CD14-positive monocyte (primary cell): ENCODE measurements at regions not wholly inside any gene's neighbourhood (a gene's known extent, or its start where the extent isn't known, plus 50 kb on each side); places are given as distances from the start of the nearest gene placed in this dataset.

Source experiments
- DNase-seq, 3 donors: peaks; one replicate each; pipeline ENCODE4 v3.0.0-alpha.2; 2011 to 2022
- H2AFZ ChIP-seq: 2 replicates; pipeline ENCODE4 v1.6.0; 2012; ENCODE audit warnings: mild to moderate bottlenecking, low read depth, low read length, inconsistent platforms; ENCODE audit not compliant: insufficient read depth, poor library complexity, severe bottlenecking
- H3K27ac ChIP-seq, 2 donors: 1 replicate in 1 of 2; 2 replicates in 1 of 2; pipeline ENCODE4 v1.5.1; 2012 to 2013; ENCODE audit warnings: low read length in 2 of 2, control low read depth in 1 of 2, inconsistent platforms in 1 of 2, low read depth in 1 of 2, mild to moderate bottlenecking in 1 of 2
- H3K27me3 ChIP-seq, 2 donors: one replicate each; pipeline versions ENCODE4 v1.6.0 to v1.6.1; 2011 to 2013; ENCODE audit warnings: low read length in 2 of 2; ENCODE audit not compliant: control insufficient read depth in 2 of 2, insufficient read depth in 2 of 2
- H3K36me3 ChIP-seq, 2 donors: replicated peaks in 1 of 2; 1 replicate in 1 of 2; 2 replicates in 1 of 2; pipeline versions ENCODE4 v1.5.1 to v1.6.1; 2012 to 2013; ENCODE audit warnings: low read length in 2 of 2, control low read depth in 1 of 2, inconsistent platforms in 1 of 2, mild to moderate bottlenecking in 1 of 2; ENCODE audit not compliant: insufficient read depth in 2 of 2, control insufficient read depth in 1 of 2
- H3K4me1 ChIP-seq, 2 donors: 1 replicate in 1 of 2; 2 replicates in 1 of 2; pipeline versions ENCODE4 v1.5.1 to v1.6.1; 2012 to 2013; ENCODE audit warnings: low read length in 2 of 2, control low read depth in 1 of 2, inconsistent platforms in 1 of 2, mild to moderate bottlenecking in 1 of 2, moderate library complexity in 1 of 2; ENCODE audit not compliant: insufficient read depth in 2 of 2, control insufficient read depth in 1 of 2
- H3K4me2 ChIP-seq: replicated peaks from 2 replicates; pipeline ENCODE3; 2012; ENCODE audit warnings: low read length, moderate library complexity, mild to moderate bottlenecking; ENCODE audit not compliant: poor library complexity, severe bottlenecking; ENCODE audit errors: extremely low read depth
- H3K4me3 ChIP-seq, 3 experiments: fragments of 200-600 bp in 1 of 3; sonication (generic) in 1 of 3; replicated peaks in 1 of 3; 1 replicate in 2 of 3; 2 replicates in 1 of 3; pipeline ENCODE4 v1.5.1; 2011 to 2013; ENCODE audit warnings: low read length in 3 of 3, mild to moderate bottlenecking in 3 of 3, control low read depth in 2 of 3, low read depth in 2 of 3, inconsistent platforms in 1 of 3, moderate library complexity in 1 of 3
- H3K79me2 ChIP-seq: 2 replicates; pipeline ENCODE4 v1.6.0; 2012; ENCODE audit warnings: mild to moderate bottlenecking, control low read depth, inconsistent platforms, low read length, moderate library complexity; ENCODE audit not compliant: insufficient read depth
- H3K9ac ChIP-seq: 2 replicates; pipeline ENCODE4 v1.6.0; 2017; ENCODE audit warnings: low read length, mild to moderate bottlenecking; ENCODE audit not compliant: insufficient read depth, poor library complexity, severe bottlenecking
- H3K9me3 ChIP-seq, 2 donors: replicated peaks in 1 of 2; 1 replicate in 1 of 2; 2 replicates in 1 of 2; pipeline versions ENCODE4 v1.5.1 to v1.6.1; 2012 to 2013; ENCODE audit warnings: low read length in 2 of 2, control low read depth in 1 of 2; ENCODE audit not compliant: control insufficient read depth in 1 of 2, insufficient read depth in 1 of 2
- H4K20me1 ChIP-seq: 2 replicates; pipeline ENCODE4 v1.6.0; 2012; ENCODE audit warnings: mild to moderate bottlenecking, low read length, control low read depth, moderate library complexity; ENCODE audit not compliant: insufficient read depth
- H3K27ac Mint-ChIP-seq, 7 donors: one replicate each; pipeline ENCODE4 v1.8.0; 2020; ENCODE audit warnings: mild to moderate bottlenecking in 7 of 7, mixed read lengths in 7 of 7, moderate library complexity in 6 of 7, inconsistent platforms in 2 of 7
- H3K27me3 Mint-ChIP-seq, 3 donors: one replicate each; pipeline ENCODE4 v1.8.0; 2021 to 2022; ENCODE audit warnings: low read depth in 3 of 3, mild to moderate bottlenecking in 3 of 3, mixed read lengths in 3 of 3, moderate library complexity in 3 of 3, inconsistent platforms in 1 of 3
- H3K36me3 Mint-ChIP-seq, 2 donors: one replicate each; pipeline ENCODE4 v1.8.0; 2020; ENCODE audit warnings: mixed read lengths in 2 of 2, inconsistent platforms in 1 of 2, mild to moderate bottlenecking in 1 of 2
- H3K4me1 Mint-ChIP-seq: one replicate; pipeline ENCODE4 v1.8.0; 2020; ENCODE audit warnings: mild to moderate bottlenecking, mixed read lengths
- H3K4me3 Mint-ChIP-seq, 2 donors: one replicate each; pipeline ENCODE4 v1.8.0; 2020; ENCODE audit warnings: mild to moderate bottlenecking in 2 of 2, mixed read lengths in 2 of 2, moderate library complexity in 1 of 2
- H3K9me3 Mint-ChIP-seq, 7 donors: one replicate each; pipeline ENCODE4 v1.8.0; 2020 to 2022; ENCODE audit warnings: mixed read lengths in 7 of 7, mild to moderate bottlenecking in 6 of 7, moderate library complexity in 6 of 7, inconsistent platforms in 2 of 7
- WGBS: methylation state at CpG from one replicate; pipeline ENCODE4 v1.1.5; 2013; ENCODE audit warnings: missing lambda C conversion rate; ENCODE audit not compliant: insufficient coverage; 5-methylcytosine and 5-hydroxymethylcytosine counted together
- intact Hi-C, 2 donors: fragments of 100-400 bp; cut with micrococcal nuclease; formaldehyde crosslinking; loops; one replicate each; pipeline versions ENCODE4 v1.15.0 to v1.15.1; 2023
- TF ChIP-seq, protein P1 (sequence below): fragments of 200-600 bp; IDR thresholded peaks from one replicate; pipeline ENCODE4 v1.8.0; 2022; ENCODE audit warnings: antibody characterized with exemption, mild to moderate bottlenecking

DNA sequence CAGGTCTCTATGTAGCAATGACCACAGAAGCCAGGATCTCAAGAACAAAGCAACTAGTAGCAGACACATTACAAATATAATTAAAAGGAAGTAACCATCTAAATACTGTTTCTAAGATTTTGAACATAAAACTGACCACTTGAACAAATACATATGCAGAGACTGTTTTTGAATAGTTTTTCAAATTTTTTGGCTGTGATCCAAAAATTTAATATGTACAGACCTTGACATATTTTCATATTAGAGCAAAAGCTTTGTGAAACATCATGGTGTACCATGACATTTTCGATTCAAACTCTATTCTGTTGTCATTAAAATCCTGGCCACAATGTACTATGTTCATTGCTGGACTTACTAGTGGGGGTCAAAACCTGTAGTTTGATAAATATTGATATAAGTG lies 126.5 kb downstream of the NUDT12 start:
- DNase-seq: no peak
- Histone ChIP-seq H3K27me3 (no peaks in the 10 kb centered on the region), H3K4me2 (no peak overlapping the region), H3K27ac (no peak overlapping the region), H3K9me3 (peaks cover 4 to 5% of the 10 kb centered on the region in 2 donors), H3K36me3 (no peaks in the 10 kb centered on the region), H3K9ac (no peak overlapping the region), H3K4me1 (no peaks in the 10 kb centered on the region), H4K20me1 (no peaks in the 10 kb centered on the region), H3K4me3 (no peak overlapping the region), H3K79me2 (no peaks in the 10 kb centered on the region), H2AFZ (no peak overlapping the region)
- Mint-ChIP-seq H3K4me1 (no peaks in the 10 kb centered on the region), H3K9me3 (peaks cover 4 to 16% (median 7%) of the 10 kb centered on the region in 7 donors), H3K4me3 (no peak overlapping the region), H3K27me3 (peaks cover 0 to 2% (median 2%) of the 10 kb centered on the region in 3 donors), H3K27ac (no peak overlapping the region), H3K36me3 (no peaks in the 10 kb centered on the region)
- WGBS: no CpG with 5 or more reads among the region's 1 CpG
- TF ChIP-seq, protein P1, sequence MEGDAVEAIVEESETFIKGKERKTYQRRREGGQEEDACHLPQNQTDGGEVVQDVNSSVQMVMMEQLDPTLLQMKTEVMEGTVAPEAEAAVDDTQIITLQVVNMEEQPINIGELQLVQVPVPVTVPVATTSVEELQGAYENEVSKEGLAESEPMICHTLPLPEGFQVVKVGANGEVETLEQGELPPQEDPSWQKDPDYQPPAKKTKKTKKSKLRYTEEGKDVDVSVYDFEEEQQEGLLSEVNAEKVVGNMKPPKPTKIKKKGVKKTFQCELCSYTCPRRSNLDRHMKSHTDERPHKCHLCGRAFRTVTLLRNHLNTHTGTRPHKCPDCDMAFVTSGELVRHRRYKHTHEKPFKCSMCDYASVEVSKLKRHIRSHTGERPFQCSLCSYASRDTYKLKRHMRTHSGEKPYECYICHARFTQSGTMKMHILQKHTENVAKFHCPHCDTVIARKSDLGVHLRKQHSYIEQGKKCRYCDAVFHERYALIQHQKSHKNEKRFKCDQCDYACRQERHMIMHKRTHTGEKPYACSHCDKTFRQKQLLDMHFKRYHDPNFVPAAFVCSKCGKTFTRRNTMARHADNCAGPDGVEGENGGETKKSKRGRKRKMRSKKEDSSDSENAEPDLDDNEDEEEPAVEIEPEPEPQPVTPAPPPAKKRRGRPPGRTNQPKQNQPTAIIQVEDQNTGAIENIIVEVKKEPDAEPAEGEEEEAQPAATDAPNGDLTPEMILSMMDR: no peak
- intact Hi-C loops: no loop called here

DNA sequence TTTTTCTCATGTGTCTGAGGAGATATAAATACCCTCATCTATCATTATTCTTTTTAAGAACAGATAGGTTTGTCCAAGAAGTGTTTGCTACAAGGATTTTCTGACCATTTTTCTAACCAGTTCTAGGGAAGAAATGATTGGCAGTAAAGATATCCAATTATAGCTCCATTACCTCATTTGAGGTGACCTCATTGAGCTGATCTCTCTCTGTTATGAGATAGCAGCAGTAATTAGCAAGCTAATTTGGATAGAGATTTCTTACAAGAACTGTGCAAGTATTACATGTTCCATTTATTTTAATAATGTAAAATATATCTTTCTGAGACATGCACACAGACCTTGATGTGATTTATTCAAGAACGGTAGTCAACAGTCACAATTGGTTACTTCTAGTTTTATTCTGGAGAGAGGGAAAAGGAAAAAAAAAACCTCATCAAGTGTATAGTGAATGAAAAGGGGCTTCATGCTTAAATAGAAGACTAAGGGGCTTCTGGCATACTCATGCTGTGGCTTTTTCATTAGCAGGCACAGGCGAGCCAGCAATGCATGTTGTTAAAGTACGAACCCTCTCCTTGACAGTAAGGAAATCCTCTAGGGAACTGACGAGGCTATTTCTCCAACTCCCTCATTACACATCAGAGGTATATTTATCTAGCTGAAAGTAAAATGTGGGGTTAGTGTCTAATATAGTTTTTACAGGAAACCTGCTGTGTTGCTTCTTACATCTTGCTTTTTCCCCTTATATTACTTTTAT lies 127.3 kb downstream of the NUDT12 start:
- Mint-ChIP-seq H3K27me3 (peaks cover 0 to 2% (median 2%) of the 10 kb centered on the region in 3 donors), H3K4me1 (no peaks in the 10 kb centered on the region), H3K4me3 (no peak overlapping the region), H3K9me3 (peaks cover 2 to 11% (median 5%) of the 10 kb centered on the region in 7 donors), H3K36me3 (no peaks in the 10 kb centered on the region), H3K27ac (no peak overlapping the region)
- Histone ChIP-seq H3K79me2 (no peaks in the 10 kb centered on the region), H3K4me2 (no peak overlapping the region), H2AFZ (no peak overlapping the region), H3K4me3 (no peak overlapping the region), H3K27ac (no peak overlapping the region), H4K20me1 (no peaks in the 10 kb centered on the region), H3K4me1 (no peaks in the 10 kb centered on the region), H3K9me3 (peaks cover 2 to 5% of the 10 kb centered on the region in 2 donors), H3K36me3 (no peaks in the 10 kb centered on the region), H3K9ac (no peak overlapping the region), H3K27me3 (no peaks in the 10 kb centered on the region)
- no CpG with 5 or more reads among the region's 4 CpGs for WGBS
- TF ChIP-seq, protein P1: no peak
- DNase-seq: no peak
- intact Hi-C loops: no loop called here
